GM21825 (cell line): ENCODE measurements at regions not wholly inside any gene's neighbourhood (a gene's known extent, or its start where the extent isn't known, plus 50 kb on each side); places are given as distances from the start of the nearest gene placed in this dataset.

Experiments
- ATAC-seq: cut with Tn5 transposase; IDR thresholded peaks from one replicate; pipeline ENCODE4 v1.9.1; 2021; ENCODE audit warnings: mild to moderate bottlenecking, moderate library complexity; ENCODE audit not compliant: unreplicated experiment

GRCh38 chr13:34405410-34406181 lies 536.5 kb upstream of the NBEA start:
- no peak for ATAC-seq

DNA sequence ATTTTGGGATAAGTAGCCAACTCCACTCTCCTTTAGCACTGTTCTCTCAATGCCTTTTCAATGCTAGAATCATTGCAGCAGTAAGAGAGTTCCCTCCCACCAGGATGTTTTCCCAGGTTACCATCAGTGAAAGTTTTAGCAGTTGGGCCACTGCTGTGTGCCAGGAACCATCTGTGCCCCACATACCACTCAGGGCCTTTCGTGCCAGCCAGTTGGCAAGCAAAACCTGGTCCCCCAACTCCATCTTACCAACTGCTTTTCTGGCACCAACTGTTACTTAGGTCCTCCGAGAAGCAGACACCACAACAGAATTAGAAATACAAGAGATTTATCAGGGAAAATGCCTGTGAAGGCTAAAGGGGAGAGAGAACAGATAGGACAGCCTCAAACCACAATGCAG lies 533.4 kb upstream of the NBEA start:
- no peak for ATAC-seq

DNA sequence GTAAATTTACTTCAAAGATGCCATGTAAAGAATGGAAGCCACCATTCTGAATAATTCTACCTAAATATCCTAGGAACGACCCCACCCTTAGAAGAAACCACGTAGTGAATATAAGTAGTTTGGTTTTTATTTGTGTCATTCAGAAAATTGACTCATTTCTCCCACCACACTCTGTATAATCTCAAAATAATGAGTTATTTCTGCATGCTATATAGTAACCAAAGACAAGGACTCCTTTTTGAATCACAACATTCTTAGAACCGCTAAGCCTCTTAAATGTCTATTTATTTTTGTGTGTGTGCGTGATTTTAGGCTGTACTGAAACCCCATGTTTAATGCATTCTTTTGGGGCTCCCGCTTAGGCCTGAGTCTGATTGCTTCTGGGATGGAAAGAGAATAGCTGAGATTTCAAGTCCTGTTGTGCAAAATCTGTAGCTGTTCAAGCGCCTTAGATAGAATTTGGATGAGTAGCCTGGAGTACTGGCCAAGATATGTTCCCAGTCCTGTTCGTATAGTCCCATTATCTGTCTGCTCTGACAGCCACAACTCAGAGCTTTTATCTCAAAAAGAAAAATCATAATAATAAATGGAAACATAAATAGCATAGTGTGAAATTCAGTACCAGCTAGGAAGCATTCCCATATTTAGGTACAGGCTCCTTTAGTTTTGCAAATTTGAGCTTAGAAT lies 532.4 kb upstream of the NBEA start:
- no peak for ATAC-seq

- ATAC-seq: no peak
Measured at GRCh38 chr13:34410678-34411077, 531.4 kb upstream of the NBEA start.

GRCh38 chr13:34411177-34411576 lies 530.9 kb upstream of the NBEA start:
- no peak for ATAC-seq

- ATAC-seq: no peak
Measured at GRCh38 chr13:34411894-34412293, 530.2 kb upstream of the NBEA start.

GRCh38 chr13:34412295-34412694 lies 529.8 kb upstream of the NBEA start:
- ATAC-seq: no peak

GRCh38 chr13:34412817-34413375 lies 529.2 kb upstream of the NBEA start:
- no peak for ATAC-seq

DNA sequence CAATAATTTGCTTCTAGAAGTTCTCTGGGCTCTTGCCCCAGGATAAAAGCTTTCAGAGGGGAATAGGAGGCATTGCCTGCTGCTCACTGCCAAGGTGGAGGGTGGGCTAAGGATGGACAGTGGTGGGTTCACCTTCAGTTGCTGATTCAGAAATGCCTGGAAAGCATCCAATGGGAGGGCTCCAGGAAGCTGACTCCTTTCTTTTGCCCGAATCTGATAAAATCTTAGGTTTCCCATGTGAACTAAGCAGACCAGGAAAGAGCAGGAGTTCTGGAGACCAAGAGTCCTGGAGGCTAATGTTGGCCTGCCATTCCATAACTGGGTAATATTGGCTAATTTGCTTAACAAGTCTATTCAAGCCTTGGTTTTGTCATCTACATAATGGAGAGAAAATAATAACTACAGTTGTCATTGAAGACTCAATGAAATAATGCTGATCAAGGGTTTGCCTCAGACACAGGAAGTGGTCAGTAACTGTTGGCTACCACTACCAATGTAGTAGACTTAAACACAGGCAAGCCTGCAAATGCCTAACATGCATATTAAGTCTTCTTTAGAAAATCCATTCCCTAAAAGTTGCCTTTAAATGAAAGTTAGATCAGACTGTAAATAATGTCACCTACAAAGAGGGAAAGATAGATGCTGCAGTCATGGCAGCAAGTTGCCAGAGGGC lies 528.4 kb upstream of the NBEA start:
- no peak for ATAC-seq

DNA sequence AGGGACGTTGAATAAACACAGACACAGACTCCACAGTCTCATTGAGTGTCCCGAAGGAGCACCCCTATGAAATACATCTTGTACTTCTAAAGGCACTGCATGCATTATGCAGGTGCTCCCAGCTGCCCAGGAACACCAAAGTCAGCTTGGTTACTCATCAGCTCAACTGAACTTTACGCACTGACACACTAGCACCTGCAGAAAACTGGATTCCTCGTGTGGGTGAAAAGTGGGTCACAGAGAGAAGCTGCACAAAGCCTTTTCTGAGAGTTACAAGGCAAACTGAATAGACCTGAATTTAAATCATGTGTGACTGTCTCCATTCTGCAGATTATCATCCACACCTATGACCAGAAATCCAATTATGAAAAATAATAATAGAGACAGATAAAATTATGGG lies 527.5 kb upstream of the NBEA start:
- no peak for ATAC-seq

- no peak for ATAC-seq
Measured at GRCh38 chr13:34416971-34417380, 525.1 kb upstream of the NBEA start.

GRCh38 chr13:34417896-34418295 lies 524.2 kb upstream of the NBEA start:
- no peak for ATAC-seq

DNA sequence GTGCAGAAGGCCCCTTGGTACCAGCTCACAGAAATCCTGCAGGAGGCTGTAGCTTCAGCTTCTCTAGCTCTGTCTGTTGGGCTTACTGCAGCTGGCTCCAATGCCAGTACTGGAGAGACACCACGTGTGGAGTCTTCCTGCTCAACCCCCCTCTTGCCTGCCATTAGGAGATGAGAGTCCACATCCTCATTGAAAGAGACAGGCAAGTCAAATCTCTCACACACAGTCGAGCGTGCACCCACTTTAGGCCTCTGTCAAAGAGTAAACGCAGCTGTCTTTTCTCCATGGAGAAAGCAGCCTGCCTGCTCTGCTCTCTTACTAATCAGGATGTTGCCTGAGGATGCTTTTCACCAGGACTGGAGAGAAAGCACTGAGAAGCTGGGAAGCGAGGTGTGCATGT lies 523.0 kb upstream of the NBEA start:
- ATAC-seq: no peak

DNA sequence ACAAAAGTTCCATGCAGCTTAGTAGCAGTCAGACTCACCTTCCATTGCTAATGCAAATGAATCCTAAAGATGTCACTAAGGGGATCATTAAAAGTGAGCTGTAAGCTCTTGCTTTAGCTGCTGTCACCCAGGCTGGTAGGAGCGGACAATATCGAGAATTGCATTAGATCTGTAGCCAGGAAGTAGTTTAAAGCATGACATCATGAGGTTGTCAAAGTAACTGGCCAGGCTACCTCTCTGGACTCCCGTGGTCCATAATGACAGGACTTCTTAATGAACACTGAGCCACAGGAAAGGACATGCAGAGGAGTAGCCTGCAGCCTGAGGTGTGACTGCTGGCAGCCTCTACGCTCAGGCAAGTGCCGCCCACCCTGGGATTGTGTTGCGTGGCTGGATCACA lies 522.3 kb upstream of the NBEA start:
- ATAC-seq: no peak

DNA sequence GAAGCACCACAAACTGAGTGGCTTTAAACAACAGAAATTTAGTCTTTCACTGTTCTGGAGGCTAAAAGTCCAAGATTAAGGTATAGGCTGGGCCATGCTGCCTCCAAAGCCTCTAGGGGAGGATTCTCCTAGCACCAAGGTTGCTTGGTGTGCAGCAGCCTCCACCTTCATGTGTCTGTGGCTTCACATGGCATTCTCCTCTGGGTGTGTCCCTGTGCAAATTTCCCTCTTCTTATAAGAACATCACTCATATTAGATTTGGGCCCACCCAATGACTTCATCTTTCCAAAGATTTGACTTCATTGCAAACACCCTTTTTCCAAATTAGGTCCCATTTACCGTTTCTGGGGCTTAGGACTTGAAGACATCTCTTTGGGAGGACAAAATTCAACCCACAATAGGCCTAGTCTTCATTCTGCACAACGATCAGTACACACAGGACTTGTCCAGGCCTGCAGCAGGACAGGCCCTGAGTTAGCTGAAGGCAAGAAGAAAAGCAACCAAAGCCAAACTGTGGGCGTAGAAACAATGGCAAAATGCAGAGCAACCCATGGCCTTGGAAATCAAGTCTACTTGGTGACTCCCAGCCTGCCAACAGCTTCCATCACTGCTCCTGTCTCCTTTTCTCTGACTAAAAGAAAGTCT lies 521.2 kb upstream of the NBEA start:
- no peak for ATAC-seq

DNA sequence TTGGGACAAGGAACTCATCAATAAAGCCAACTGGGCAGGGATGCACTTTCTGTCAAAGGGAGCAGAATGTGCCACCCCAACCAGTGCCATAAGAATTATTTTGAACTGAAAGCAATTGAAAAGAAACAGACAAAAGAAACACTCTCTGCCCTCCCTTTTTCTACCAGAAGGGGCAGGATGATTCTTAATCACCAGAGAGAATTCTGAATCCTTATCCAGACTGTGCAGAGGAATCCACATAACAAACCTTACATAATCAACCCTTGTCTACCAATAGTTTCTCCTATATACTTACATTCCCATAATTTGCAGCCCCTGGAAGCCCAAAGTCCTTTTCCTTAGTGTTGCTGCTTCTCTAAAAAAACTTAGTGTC lies 520.7 kb upstream of the NBEA start:
- ATAC-seq: no peak

DNA sequence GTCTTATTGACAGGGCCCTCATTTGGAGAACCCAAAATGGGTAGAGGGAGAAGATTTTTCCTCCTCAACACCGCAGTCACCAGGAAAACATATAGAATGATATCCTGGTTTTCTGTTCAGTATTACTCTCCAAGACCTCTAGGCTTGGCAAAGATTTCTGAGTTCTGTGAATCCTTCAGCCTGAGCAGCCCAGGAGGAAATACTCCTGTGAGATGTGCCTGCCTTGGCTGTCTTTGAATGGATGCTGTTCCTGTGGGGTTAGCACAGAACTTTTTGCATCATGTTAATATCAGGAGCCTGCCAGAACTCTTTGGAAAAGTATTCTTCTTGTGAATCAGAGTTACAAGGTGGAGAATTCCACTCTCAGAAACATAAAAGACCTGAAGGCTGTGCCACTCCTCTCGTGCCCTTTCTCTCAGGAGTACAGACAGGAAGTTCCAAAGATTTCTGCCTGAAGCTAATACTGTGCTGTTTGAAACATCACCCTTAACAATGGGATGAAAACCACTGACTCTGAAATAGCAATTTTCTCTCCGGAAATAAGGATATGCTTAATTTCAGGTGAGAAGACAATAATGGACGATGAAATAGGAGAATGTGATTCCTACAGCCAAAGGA lies 520.1 kb upstream of the NBEA start:
- ATAC-seq: no peak

DNA sequence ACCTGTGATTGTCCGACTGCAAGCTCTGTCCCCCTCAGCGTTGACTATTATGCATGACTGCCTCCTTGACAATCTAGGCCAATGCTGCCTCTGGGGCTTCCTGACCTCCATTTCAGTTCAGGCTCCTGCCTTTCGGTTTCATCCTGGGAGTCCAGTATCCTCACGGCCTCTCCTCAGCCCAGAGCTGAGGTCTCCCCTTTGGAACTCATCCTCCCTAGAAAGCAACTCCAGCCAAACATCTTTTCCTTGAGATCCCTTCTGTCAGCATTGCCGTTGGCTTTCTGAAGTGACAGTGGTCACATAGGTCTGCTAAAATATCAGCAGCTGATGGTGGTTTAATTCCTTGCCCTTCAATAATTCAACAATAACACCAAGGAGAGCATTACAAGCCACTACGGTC lies 519.1 kb upstream of the NBEA start:
- ATAC-seq: no peak

GRCh38 chr13:34425327-34425949 lies 516.6 kb upstream of the NBEA start:
- no peak for ATAC-seq

- ATAC-seq: no peak
Measured at GRCh38 chr13:34428911-34429310, 513.2 kb upstream of the NBEA start.
